ENCODE measurements at regions not wholly inside any gene's neighbourhood (a gene's known extent, or its start where the extent isn't known, plus 50 kb on each side); places are given as distances from the start of the nearest gene placed in this dataset.

- no peak for DNase-seq (ENCODE audit: low read depth)
Observed at GRCh38 chr6:100268326-100268725, 196.4 kb downstream of the SIM1 start.

- DNase-seq (ENCODE audit: low read depth) = peak; percentile 57
Observed at GRCh38 chr6:100267721-100268123, 197.0 kb downstream of the SIM1 start.

GRCh38 chr6:100266494-100267401 lies 198.0 kb downstream of the SIM1 start:
- no peak for DNase-seq (ENCODE audit: low read depth)

GRCh38 chr6:100262086-100262485 lies 202.6 kb downstream of the SIM1 start:
- no peak for DNase-seq (ENCODE audit: low read depth)

GRCh38 chr6:100261486-100261885 lies 203.2 kb downstream of the SIM1 start:
- DNase-seq (ENCODE audit: low read depth) = no peak

GRCh38 chr6:100260584-100260983 lies 204.1 kb downstream of the SIM1 start:
- DNase-seq (ENCODE audit: low read depth) = peak; percentile 35

- no peak for DNase-seq (ENCODE audit: low read depth)
Observed at GRCh38 chr6:100259865-100260264, 204.9 kb downstream of the SIM1 start.

- DNase-seq (ENCODE audit: low read depth) = no peak
Observed at GRCh38 chr6:100258752-100259151, 206.0 kb downstream of the SIM1 start.

GRCh38 chr6:100257793-100258395 lies 206.8 kb downstream of the SIM1 start:
- peak; percentile 81 for DNase-seq (ENCODE audit: low read depth)

GRCh38 chr6:100255701-100256100 lies 209.0 kb downstream of the SIM1 start:
- no peak for DNase-seq (ENCODE audit: low read depth)

- no peak for DNase-seq (ENCODE audit: low read depth)
Observed at GRCh38 chr6:100247123-100247522, 217.6 kb downstream of the SIM1 start.

GRCh38 chr6:100246206-100246605 lies 218.5 kb downstream of the SIM1 start:
- no peak for DNase-seq (ENCODE audit: low read depth)

GRCh38 chr6:100240798-100241197 lies 223.9 kb downstream of the SIM1 start:
- DNase-seq (ENCODE audit: low read depth) = no peak

- DNase-seq (ENCODE audit: low read depth) = peak; percentile 19
Observed at GRCh38 chr6:100237821-100238220, 226.9 kb downstream of the SIM1 start.

GRCh38 chr6:100236389-100236788 lies 228.3 kb downstream of the SIM1 start:
- DNase-seq (ENCODE audit: low read depth) = no peak

GRCh38 chr6:100235631-100236030 lies 229.1 kb downstream of the SIM1 start:
- no peak for DNase-seq (ENCODE audit: low read depth)

GRCh38 chr6:100234625-100235024 lies 230.1 kb downstream of the SIM1 start:
- DNase-seq (ENCODE audit: low read depth) = no peak

GRCh38 chr6:100232781-100233573 lies 231.7 kb downstream of the SIM1 start:
- no peak for DNase-seq (ENCODE audit: low read depth)

- peak; percentile 60 for DNase-seq (ENCODE audit: low read depth)
Observed at GRCh38 chr6:100230953-100231316, 233.8 kb downstream of the SIM1 start.

- peak; percentile 96 for DNase-seq (ENCODE audit: low read depth)
Observed at GRCh38 chr6:100230115-100230952, 234.4 kb downstream of the SIM1 start.

- DNase-seq (ENCODE audit: low read depth) = no peak
Observed at GRCh38 chr6:100229512-100229911, 235.2 kb downstream of the SIM1 start.

Measured in LHCN-M2 (cell line).